Gastrocnemius medialis (tissue), 4 donors: ENCODE measurements at regions not wholly inside any gene's neighbourhood (a gene's known extent, or its start where the extent isn't known, plus 50 kb on each side); places are given as distances from the start of the nearest gene placed in this dataset.

Experiments used
- ATAC-seq, 2 donors: fragments of 150-250 bp; one replicate each; pipeline ENCODE4 v1.9.1; 2016
- DNase-seq, 2 donors: peaks; one replicate each; pipeline ENCODE4 v3.0.0-alpha.2; 2019
- H3K27ac ChIP-seq, 4 donors: fragments of 200-600 bp; sonication (generic); 1 replicate in 1 of 4; 2 replicates in 3 of 4; pipeline ENCODE4 v1.5.1; 2016 to 2018; ENCODE audit warnings: mild to moderate bottlenecking in 2 of 4, moderate library complexity in 1 of 4
- H3K27me3 ChIP-seq, 3 donors: fragments of 200-600 bp; sonication (generic) in 2 of 3; 1 replicate in 1 of 3; 2 replicates in 2 of 3; pipeline versions ENCODE4 v1.5.1 to v1.6.0; 2016 to 2019; ENCODE audit warnings: mild to moderate bottlenecking in 1 of 3, moderate library complexity in 1 of 3
- H3K36me3 ChIP-seq, 2 donors: fragments of 200-600 bp; sonication (generic) in 1 of 2; one replicate each; pipeline ENCODE4 v1.5.1; 2017 to 2018
- H3K4me1 ChIP-seq, 2 donors: fragments of 200-600 bp; sonication (generic) in 1 of 2; one replicate each; pipeline ENCODE4 v1.5.1; 2016 to 2017; ENCODE audit warnings: mild to moderate bottlenecking in 2 of 2
- H3K4me3 ChIP-seq, 4 donors: fragments of 200-600 bp; sonication (generic) in 3 of 4; 1 replicate in 1 of 4; 2 replicates in 3 of 4; pipeline ENCODE4 v1.5.1; 2016 to 2019; ENCODE audit warnings: mild to moderate bottlenecking in 2 of 4
- H3K9me3 ChIP-seq, 3 donors: fragments of 200-600 bp; sonication (generic) in 2 of 3; 1 replicate in 1 of 3; 2 replicates in 2 of 3; pipeline ENCODE4 v1.5.1; 2016 to 2019
- POLR2A ChIP-seq, 2 donors: fragments of 450-650 bp; IDR thresholded peaks; one replicate each; pipeline ENCODE4 v1.6.1; 2017; ENCODE audit warnings: antibody characterized with exemption in 2 of 2, mild to moderate bottlenecking in 2 of 2, moderate library complexity in 2 of 2
- in situ Hi-C, 4 donors: fragments of 200-750 bp; cut with MboI; loops; one replicate each; pipeline versions ENCODE4 v1.15.0 to v1.8.0; 2017; ENCODE audit warnings: low sequenced_read_pairs in 4 of 4
- intact Hi-C: fragments of 100-400 bp; cut with DNase I; formaldehyde crosslinking; loops from one replicate; pipeline ENCODE4 v1.15.1; 2023; ENCODE audit warnings: low total_unique reads
- TF ChIP-seq, protein P1 (sequence below), 5 experiments: fragments of 450-650 bp in 3 of 5; fragments of 200-600 bp in 2 of 5; sonication (generic) in 2 of 5; IDR thresholded peaks in 4 of 5; conservative IDR thresholded peaks in 1 of 5; 1 replicate in 4 of 5; 2 replicates in 1 of 5; pipeline ENCODE4 v1.5.1; 2016 to 2019; ENCODE audit warnings: antibody characterized with exemption in 5 of 5, mild to moderate bottlenecking in 3 of 5, moderate library complexity in 3 of 5

DNA sequence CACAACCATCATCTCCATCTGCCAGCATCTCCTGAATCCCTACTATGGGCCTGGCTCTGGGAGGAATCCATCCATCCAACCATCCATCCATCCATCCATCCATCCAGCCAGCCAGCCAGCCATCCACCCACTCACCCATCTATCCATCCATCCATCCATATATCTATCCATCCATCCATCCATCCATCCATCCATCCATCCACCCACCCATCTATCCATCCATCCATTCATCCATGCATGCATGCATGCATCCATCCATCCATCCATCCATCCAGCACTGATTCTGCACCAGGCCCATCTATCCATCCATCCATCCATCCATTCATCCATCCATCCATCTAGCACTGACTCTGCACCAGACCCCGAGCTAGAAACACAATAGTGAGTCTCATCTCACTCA is 141.3 kb upstream of the WNT4 start:
- ATAC-seq (no peak), DNase-seq (no peak)
- H3K27ac ChIP-seq: no peak overlapping the region
- intact Hi-C loops (no loop called here), in situ Hi-C loops (no loop called here)
- H3K4me1 ChIP-seq: no peaks in the 10 kb centered on the region
- no peak for TF ChIP-seq POLR2A (IDR thresholded peaks at IDR 0.05)
- TF ChIP-seq, protein P1, sequence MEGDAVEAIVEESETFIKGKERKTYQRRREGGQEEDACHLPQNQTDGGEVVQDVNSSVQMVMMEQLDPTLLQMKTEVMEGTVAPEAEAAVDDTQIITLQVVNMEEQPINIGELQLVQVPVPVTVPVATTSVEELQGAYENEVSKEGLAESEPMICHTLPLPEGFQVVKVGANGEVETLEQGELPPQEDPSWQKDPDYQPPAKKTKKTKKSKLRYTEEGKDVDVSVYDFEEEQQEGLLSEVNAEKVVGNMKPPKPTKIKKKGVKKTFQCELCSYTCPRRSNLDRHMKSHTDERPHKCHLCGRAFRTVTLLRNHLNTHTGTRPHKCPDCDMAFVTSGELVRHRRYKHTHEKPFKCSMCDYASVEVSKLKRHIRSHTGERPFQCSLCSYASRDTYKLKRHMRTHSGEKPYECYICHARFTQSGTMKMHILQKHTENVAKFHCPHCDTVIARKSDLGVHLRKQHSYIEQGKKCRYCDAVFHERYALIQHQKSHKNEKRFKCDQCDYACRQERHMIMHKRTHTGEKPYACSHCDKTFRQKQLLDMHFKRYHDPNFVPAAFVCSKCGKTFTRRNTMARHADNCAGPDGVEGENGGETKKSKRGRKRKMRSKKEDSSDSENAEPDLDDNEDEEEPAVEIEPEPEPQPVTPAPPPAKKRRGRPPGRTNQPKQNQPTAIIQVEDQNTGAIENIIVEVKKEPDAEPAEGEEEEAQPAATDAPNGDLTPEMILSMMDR (IDR thresholded peaks at IDR 0.05 in 4 of 5, conservative IDR thresholded peaks at IDR 0.05 in 1 of 5): no peak
- H3K27me3 ChIP-seq: peaks cover 0 to 4% (median 0%) of the 10 kb centered on the region in 3 donors
- H3K4me3 ChIP-seq: no peak overlapping the region
- H3K9me3 ChIP-seq: no peaks in the 10 kb centered on the region
- H3K36me3 ChIP-seq: no peaks in the 10 kb centered on the region

DNA sequence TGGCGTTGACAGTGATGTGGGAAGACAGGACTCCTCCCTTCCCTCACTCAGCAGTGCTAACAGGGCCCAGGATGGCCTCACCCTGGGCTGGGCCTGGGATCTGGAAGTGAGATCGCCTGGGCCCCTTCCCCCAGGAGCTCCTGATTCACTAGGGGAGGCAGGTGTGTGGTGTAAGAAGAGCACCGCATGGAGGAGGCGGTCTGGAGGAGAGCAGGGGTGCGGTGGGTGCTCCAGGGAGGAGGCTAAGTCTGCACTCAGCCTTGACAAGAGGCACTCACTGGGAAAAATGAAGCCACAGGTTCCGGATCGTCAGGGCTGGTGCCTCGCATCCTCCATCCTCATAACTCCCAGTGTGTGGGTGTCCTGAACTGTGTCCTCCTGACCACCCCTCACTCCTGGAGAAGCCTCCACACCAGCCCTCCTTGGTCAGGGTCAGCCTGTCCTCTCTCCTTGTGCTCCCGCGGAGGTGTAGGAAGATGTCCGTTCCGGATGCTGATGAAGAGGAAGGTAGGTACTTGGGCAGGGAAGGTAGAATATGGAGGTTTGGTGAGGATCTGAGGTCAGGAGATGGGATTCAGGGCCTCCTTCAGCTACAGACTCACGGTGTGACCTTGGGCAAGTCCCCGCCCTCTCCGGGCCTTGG is 142.1 kb upstream of the WNT4 start:
- no peak overlapping the region for H3K27ac ChIP-seq
- no peaks in the 10 kb centered on the region for H3K4me1 ChIP-seq
- in situ Hi-C loops: no loop called here
- no peak for TF ChIP-seq POLR2A (IDR thresholded peaks at IDR 0.05)
- TF ChIP-seq, protein P1 (IDR thresholded peaks at IDR 0.05 in 4 of 5, conservative IDR thresholded peaks at IDR 0.05 in 1 of 5): no peak
- no peak overlapping the region for H3K4me3 ChIP-seq
- ATAC-seq: no peak
- no peak for DNase-seq
- peaks cover 0 to 4% (median 0%) of the 10 kb centered on the region in 3 donors for H3K27me3 ChIP-seq
- H3K36me3 ChIP-seq: no peaks in the 10 kb centered on the region
- intact Hi-C loops: no loop called here
- H3K9me3 ChIP-seq: no peaks in the 10 kb centered on the region

DNA sequence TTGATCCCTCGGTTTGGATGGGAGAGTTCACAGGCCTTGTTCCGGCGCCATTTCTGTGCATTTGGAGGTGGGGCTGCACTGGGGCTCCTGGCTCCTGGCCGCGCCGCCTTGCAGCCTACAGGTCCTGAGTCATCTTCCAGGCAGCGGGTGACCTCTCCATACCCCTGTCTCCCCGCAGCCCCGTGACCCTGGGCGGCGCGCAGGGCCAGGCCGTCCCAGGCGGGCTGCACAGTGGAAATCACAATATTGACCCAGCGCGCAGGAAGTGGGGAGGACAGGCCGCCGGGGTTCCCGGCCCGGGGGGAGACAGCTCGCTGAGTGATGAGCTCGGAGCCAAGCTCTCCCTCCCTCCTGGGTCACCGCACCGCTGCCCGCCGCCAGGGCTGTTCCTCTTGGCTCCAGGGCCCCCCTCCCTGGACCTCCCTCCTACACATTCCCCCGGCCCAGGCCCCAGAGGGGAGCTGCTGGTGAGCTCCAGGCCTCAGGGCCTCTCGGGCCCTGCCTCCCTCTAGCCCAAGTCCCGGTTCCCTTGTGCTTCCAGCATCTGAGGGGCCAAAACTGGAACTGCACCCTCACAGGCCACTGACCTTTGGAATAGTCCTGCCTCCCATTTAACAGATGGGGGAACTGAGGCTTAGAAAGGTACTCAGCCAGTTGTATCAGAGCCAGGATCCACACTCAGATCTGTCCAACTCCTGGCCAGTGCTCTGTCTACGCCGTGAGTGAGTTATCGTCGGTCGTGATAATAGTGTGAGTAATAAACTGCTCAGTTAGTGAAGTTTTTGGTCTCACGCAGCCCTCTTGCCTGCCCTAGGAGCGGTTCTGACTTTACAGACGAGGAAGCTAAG is 142.9 kb upstream of the WNT4 start:
- ATAC-seq (no peak), DNase-seq (no peak)
- Histone ChIP-seq H3K27me3 (peaks cover 2 to 4% (median 3%) of the 10 kb centered on the region in 3 donors), H3K9me3 (no peaks in the 10 kb centered on the region), H3K4me3 (no peak overlapping the region), H3K27ac (no peak overlapping the region), H3K36me3 (no peaks in the 10 kb centered on the region), H3K4me1 (no peaks in the 10 kb centered on the region)
- intact Hi-C loops (no loop called here), in situ Hi-C loops (no loop called here)
- TF ChIP-seq, protein P1 (IDR thresholded peaks at IDR 0.05 in 4 of 5, conservative IDR thresholded peaks at IDR 0.05 in 1 of 5): no peak
- no peak for TF ChIP-seq POLR2A (IDR thresholded peaks at IDR 0.05)

DNA sequence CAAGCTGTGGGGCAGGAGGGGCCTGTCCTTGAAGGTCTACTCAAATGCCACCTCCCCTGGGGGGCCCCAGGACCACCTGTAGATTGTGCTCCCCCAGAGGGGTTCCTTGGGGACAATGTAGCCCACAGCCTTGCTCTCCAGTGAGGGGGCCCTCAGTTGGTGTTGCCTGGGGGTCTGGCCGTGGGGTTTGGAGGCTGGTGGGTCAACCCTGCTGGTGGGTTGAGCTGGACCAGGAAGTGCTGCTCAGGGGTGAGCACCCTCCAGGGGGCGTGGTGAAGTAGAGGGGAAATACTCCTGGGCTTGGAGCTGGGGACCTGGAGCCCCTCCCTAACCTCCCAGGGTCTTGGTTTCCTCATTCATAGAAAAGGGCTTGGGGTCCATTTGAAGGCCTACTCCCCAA is 143.6 kb upstream of the WNT4 start:
- Histone ChIP-seq H3K4me1 (no peaks in the 10 kb centered on the region), H3K27ac (no peak overlapping the region), H3K4me3 (no peak overlapping the region), H3K27me3 (peaks cover 1 to 3% (median 3%) of the 10 kb centered on the region in 3 donors), H3K9me3 (no peaks in the 10 kb centered on the region), H3K36me3 (no peaks in the 10 kb centered on the region)
- no peak for ATAC-seq
- no peak for DNase-seq
- in situ Hi-C loops: no loop called here
- intact Hi-C loops: no loop called here
- TF ChIP-seq POLR2A (IDR thresholded peaks at IDR 0.05): no peak
- TF ChIP-seq, protein P1 (IDR thresholded peaks at IDR 0.05 in 4 of 5, conservative IDR thresholded peaks at IDR 0.05 in 1 of 5): no peak
